Putamen (tissue), 1 donor: ENCODE measurements at regions not wholly inside any gene's neighbourhood (a gene's known extent, or its start where the extent isn't known, plus 50 kb on each side); places are given as distances from the start of the nearest gene placed in this dataset.
"Not testable (repeated sequence)": the region's sequence is repeated elsewhere in the genome, so short reads cannot be mapped to it uniquely, and the experiment has no call there.

Experiments
- DNase-seq: peaks from one replicate; pipeline ENCODE4 v3.0.0-alpha.2; 2016; ENCODE audit warnings: low spot score

- no peak for DNase-seq
These were observed 497.7 kb downstream of the STK39 start for GRCh38 chr2:167749660-167750059.

GRCh38 chr2:167749016-167749415, 498.4 kb downstream of the STK39 start:
- DNase-seq, result no peak

GRCh38 chr2:167748536-167748935, 498.9 kb downstream of the STK39 start:
- no peak for DNase-seq

- no peak for DNase-seq
These were observed 501.7 kb downstream of the STK39 start for GRCh38 chr2:167745667-167746066.

GRCh38 chr2:167739921-167740320, 507.5 kb downstream of the STK39 start:
- not testable (repeated sequence) for DNase-seq

GRCh38 chr2:167733747-167734146, 513.6 kb downstream of the STK39 start:
- no peak for DNase-seq

GRCh38 chr2:167732326-167732725, 515.1 kb downstream of the STK39 start:
- no peak for DNase-seq

- peak; percentile 17 for DNase-seq
These were observed 517.5 kb downstream of the STK39 start for GRCh38 chr2:167729911-167730310.

- DNase-seq, result no peak
These were observed 520.6 kb downstream of the STK39 start for GRCh38 chr2:167726788-167727187.

GRCh38 chr2:167721593-167721992, 525.8 kb downstream of the STK39 start:
- no peak for DNase-seq

GRCh38 chr2:167719410-167719809, 528.0 kb downstream of the STK39 start:
- no peak for DNase-seq

- no peak for DNase-seq
These were observed 528.8 kb downstream of the STK39 start for GRCh38 chr2:167718560-167718959.

GRCh38 chr2:167715932-167716331, 531.5 kb downstream of the STK39 start:
- DNase-seq, result no peak

- not testable (repeated sequence) for DNase-seq
These were observed 531.9 kb downstream of the STK39 start for GRCh38 chr2:167715498-167715897.

GRCh38 chr2:167712275-167712674, 535.1 kb downstream of the STK39 start:
- no peak for DNase-seq

GRCh38 chr2:167708998-167709397, 538.4 kb downstream of the STK39 start:
- no peak for DNase-seq

- no peak for DNase-seq
These were observed 540.6 kb downstream of the STK39 start for GRCh38 chr2:167706800-167707199.

GRCh38 chr2:167703441-167703840, 544.0 kb downstream of the STK39 start:
- DNase-seq, result no peak

GRCh38 chr2:167702227-167702626, 545.2 kb downstream of the STK39 start:
- DNase-seq, result no peak

- DNase-seq, result no peak
These were observed 545.7 kb downstream of the STK39 start for GRCh38 chr2:167701651-167702050.

- no peak for DNase-seq
These were observed 549.4 kb downstream of the STK39 start for GRCh38 chr2:167697948-167698347.

- no peak for DNase-seq
These were observed 550.2 kb downstream of the STK39 start for GRCh38 chr2:167697194-167697593.

GRCh38 chr2:167692936-167693335, 554.5 kb downstream of the STK39 start:
- no peak for DNase-seq

GRCh38 chr2:167692191-167692590, 555.2 kb downstream of the STK39 start:
- no peak for DNase-seq

- no peak for DNase-seq
These were observed 558.0 kb downstream of the STK39 start for GRCh38 chr2:167689444-167689843.
